HS-27A (cell line): ENCODE measurements at regions not wholly inside any gene's neighbourhood (a gene's known extent, or its start where the extent isn't known, plus 50 kb on each side); places are given as distances from the start of the nearest gene placed in this dataset.
"Not testable (repeated sequence)": the region's sequence is repeated elsewhere in the genome, so short reads cannot be mapped to it uniquely, and the experiment has no call there.

Experiments used
- DNase-seq: peaks from one replicate; pipeline ENCODE4 v3.0.0-alpha.2; 2012; ENCODE audit warnings: low read depth, missing footprints

GRCh38 chr5:124963236-124963919 lies 216.9 kb upstream of the ZNF608 start:
- no peak for DNase-seq

GRCh38 chr5:124966741-124967140 lies 220.3 kb upstream of the ZNF608 start:
- DNase-seq: not testable (repeated sequence)

DNA sequence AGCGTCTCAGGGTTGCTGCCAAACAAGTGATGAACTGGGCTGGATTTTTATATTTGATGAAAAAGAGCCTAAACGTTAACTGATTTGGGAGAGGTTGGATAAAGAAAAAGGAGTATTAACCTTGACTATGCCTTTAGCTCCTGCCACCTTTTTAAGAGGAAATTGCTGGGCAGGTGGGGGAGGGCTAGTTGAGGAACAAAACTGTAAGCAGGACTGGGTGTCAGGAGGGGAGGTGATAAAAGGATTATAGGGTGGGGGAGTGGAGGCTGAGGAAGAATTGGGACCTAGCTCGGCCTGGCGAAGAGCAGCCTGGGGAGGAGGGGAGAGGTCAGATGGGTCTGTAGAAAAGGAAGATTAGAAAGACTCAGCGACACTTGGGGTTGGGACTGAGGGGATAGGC lies 223.9 kb upstream of the ZNF608 start:
- not testable (repeated sequence) for DNase-seq

- DNase-seq: no peak
Measured at GRCh38 chr5:124972703-124973102, 226.3 kb upstream of the ZNF608 start.

GRCh38 chr5:124973661-124974060 lies 227.2 kb upstream of the ZNF608 start:
- no peak for DNase-seq

DNA sequence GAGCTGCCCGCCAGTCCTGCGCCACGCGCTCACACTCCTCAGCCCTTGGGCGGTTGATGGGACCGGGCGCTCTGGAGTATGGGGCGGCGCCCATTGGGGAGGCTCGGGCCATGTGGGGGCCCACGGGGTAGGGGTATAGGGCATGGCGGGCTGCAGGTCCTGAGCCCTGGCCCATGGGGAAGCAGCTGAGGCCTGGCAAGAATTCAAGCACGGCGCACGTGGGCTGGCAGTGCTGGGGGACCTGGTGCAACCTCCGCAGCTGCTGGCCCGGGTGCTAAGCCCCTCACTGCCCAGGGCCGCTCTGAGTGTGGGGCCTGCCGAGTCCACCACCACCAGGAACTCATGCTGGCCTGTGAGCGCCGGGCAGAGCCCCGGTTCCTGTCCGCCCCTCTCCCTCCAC lies 229.6 kb upstream of the ZNF608 start:
- no peak for DNase-seq

DNA sequence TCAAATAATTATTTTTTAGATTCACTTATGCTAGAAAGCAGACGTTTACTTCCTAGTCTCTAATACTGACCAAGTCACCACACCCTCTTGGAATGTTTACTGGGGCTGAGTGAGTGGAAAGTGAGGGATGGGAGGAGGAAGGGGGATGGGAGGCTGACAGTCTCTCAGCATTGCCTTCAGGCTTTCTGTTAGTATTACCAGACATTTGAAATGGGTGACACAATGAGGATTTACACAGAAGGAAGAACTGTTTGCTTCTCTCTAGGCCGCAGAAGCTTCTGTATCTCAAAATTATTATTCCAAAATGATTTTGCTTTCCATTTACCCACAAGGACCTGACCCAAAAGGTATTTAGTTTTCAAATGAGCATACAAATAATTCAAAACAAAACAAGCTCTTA lies 232.8 kb upstream of the ZNF608 start:
- no peak for DNase-seq

DNA sequence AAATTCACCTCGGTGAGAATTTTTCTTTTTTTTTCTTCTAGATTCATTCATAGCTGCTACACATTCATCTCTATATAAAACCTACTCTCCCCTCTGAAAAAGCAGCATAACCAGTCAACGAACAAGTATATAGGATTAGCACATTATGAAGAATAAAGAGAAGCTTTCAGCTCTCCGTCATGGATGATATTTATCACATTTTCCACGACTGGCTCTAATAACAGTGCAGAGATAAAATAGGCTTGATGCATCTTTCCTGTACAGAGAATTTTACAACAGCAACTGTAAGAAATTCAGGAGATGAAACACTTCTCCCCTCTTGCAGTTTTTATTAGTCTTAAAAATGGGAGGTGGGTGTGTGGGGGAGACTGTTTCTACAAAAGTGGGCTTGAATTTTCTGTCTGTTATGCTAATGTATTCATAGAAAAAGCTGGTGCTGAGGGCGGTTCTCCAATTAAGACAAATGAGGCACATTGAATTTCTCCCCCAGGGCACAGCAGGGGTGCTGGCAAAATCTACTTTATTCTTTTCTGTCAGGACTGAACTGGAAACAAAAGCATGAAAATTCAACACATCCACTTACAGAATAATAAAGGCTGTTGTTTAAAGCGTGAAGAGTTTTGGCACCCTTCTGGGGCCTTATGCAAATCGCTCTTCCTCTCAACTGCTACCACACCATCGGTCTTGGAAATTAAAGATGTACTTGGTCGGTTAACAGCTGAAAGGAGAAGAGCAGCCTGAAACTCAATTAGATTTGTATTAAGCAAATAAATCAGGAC lies 233.9 kb upstream of the ZNF608 start:
- DNase-seq: no peak

GRCh38 chr5:124981901-124982300 lies 235.5 kb upstream of the ZNF608 start:
- no peak for DNase-seq

- no peak for DNase-seq
Measured at GRCh38 chr5:124986170-124986569, 239.7 kb upstream of the ZNF608 start.

DNA sequence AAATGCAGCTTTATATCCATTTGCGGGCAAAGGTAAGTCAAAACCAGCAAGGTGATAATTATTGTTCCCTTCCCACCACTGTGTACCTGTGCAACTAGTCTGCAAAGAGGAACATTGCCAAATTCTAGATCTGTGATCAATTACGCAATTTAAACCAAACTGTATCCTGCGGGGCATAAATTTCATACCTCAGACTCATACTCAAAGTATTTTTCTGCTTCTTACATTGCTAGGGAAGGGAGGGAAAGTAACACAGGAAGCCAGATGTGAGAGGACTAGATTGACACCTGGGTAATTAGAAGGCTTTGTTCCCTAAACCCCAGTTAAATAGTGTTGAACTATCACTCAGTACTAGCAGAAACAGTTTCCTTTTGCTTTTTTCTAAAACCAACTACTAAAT lies 240.2 kb upstream of the ZNF608 start:
- no peak for DNase-seq

GRCh38 chr5:124987786-124988185 lies 241.3 kb upstream of the ZNF608 start:
- DNase-seq: not testable (repeated sequence)

- no peak for DNase-seq
Measured at GRCh38 chr5:124990723-124991122, 244.3 kb upstream of the ZNF608 start.

DNA sequence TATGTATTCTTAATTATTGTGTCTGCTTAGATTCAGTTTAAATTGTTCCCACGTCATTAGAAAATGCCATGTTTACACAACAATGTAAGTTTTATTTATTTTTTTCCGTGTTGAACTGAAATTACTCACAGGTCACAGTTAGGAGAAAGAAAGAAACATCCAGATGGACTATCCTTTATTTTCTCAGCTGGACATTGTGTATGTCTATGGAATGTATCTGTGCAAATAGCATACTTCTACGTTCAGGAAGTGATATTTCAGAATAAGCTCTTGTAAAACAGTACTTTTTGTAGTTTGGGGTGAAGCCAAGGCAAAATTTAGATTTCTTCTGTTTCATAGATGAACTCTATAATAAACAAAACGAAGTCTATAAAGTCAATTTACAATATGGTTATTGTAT lies 249.0 kb upstream of the ZNF608 start:
- no peak for DNase-seq

- no peak for DNase-seq
Measured at GRCh38 chr5:124996023-124996763, 249.8 kb upstream of the ZNF608 start.

DNA sequence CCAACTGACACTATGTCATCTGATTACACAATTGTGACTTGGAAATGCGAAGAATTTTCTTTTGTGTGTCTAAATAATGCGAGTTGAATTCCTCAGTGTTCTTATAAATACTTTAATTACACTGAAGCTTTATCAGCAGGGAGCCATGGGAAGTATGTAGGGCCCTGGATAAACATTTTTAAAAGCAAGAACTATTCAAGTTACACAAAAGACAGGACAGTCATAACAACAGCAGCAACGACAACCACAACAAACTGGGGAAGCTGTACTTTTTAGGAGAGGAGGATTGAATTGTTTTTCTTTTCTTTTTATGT lies 250.3 kb upstream of the ZNF608 start:
- DNase-seq: no peak

- DNase-seq: no peak
Measured at GRCh38 chr5:124997186-124997893, 250.9 kb upstream of the ZNF608 start.

DNA sequence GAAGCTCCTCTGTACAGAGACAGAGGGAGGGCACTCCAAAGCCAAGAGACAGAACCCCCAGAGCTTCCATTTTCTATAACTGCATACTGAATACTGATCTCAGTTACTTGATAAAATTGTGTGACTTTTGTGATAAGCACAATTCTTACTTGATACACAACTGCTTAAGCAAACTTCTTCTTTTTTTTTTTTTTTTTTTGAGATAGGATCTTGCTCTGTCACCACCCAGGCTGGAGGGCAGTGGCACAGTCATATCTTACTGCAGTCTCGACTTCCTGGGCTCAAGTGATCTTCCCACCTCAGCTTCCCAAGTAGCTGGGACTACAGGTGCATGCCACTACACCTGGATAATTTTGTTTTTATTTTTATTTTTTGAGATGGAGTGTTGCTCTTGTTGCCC lies 252.1 kb upstream of the ZNF608 start:
- no peak for DNase-seq

DNA sequence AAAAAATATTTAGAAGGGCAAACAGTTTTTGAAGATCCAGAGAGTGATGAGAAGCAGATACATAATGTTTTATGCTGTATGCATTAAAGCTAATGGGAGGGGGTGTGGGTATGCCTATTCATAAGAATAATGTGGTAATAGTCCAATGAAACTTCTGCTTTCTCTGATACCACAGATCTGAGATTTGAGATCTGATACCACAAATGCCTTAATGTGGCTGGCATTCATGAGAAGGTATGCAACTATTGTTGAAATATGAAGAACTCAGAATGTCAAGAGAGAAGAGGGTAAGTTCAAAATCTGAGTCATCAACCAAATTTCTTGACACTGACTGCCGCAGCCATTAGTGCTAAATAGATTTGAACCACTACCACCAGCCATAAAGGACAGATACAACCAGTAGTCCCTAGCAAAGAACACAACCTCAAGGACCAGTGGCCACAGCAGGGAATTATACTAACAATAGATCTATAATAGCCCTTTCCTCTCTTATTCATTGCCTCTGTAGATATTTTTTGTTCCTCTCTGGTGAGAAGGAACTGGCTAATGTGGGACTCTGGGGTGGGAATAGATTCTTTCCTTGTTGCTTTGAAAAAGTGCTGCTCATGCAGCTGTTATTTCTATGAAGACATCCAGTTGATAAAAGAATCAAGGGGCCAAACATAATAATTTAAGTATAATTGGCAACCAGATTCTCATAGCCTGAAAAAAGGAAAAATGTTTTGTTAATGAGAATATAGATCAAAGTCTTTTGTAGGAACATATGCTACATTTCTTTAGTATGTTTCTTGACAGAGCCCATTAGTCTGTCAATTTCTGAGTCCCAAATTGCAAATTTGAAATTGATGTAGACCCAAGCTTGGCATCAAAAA lies 256.5 kb upstream of the ZNF608 start:
- no peak for DNase-seq

DNA sequence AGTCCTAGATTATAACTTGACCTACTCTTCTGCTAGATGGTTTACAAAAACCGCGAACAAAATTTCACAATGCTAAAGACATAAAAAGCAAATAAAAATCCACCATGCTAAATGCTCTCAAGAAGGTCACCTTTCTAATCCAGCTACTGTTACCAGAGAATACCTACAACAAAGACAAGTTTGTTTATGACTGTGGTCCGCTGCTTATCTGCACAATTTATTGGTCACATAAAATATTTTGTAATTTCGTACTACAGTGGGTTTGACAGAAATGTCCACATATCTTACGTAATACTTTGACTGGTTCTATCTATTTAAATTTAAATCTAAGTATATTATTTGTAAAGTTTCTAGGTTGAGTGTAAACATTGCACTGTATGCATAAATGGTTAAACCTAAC lies 257.6 kb upstream of the ZNF608 start:
- DNase-seq: no peak

DNA sequence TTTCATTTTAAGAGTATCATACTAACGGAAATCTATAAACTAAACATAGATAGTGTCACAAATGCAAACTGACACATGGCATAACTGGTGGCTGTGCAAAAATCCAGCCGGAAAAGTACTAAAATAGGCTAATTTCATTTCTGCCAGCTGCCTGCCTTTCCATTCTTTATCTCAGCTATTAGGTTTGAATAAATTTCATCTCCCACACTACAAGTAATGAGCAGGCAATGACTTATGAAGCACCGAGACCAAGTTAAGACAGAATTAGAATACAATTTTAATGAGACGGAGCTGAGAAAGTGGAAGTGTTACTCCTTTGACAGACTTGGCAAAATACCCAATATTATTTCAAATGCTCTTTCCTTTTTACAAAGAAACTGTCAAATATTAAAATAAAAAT lies 258.8 kb upstream of the ZNF608 start:
- DNase-seq: no peak
